Testis (tissue), 2 donors: ENCODE measurements at regions not wholly inside any gene's neighbourhood (a gene's known extent, or its start where the extent isn't known, plus 50 kb on each side); places are given as distances from the start of the nearest gene placed in this dataset.

ENCODE experiments used
- DNase-seq: peaks from one replicate; pipeline ENCODE4 v3.0.0-alpha.2; 2019
- H3K27ac ChIP-seq, 2 donors: fragments of 200-600 bp; sonication (generic); one replicate each; pipeline ENCODE4 v1.5.1; 2019
- H3K27me3 ChIP-seq: fragments of 200-600 bp; sonication (generic); one replicate; pipeline ENCODE4 v1.5.1; 2019
- H3K36me3 ChIP-seq: fragments of 200-600 bp; sonication (generic); one replicate; pipeline ENCODE4 v1.5.1; 2017; ENCODE audit warnings: low read depth; ENCODE audit errors: missing control alignments
- H3K4me1 ChIP-seq: fragments of 200-600 bp; sonication (generic); one replicate; pipeline ENCODE4 v1.5.1; 2019
- H3K4me3 ChIP-seq, 2 donors: fragments of 200-600 bp; sonication (generic); one replicate each; pipeline ENCODE4 v1.5.1; 2017 to 2019
- H3K9me3 ChIP-seq: fragments of 200-600 bp; sonication (generic); one replicate; pipeline ENCODE4 v1.5.1; 2017
- POLR2A ChIP-seq: fragments of 450-650 bp; IDR thresholded peaks from one replicate; pipeline ENCODE4 v1.6.1; 2017; ENCODE audit warnings: antibody characterized with exemption, mild to moderate bottlenecking, moderate library complexity
- WGBS, 2 donors: methylation state at CpG; one replicate each; pipeline ENCODE4 v1.1.5; 2018; 5-methylcytosine and 5-hydroxymethylcytosine counted together
- intact Hi-C: fragments of 100-400 bp; cut with DNase I; formaldehyde crosslinking; loops from one replicate; pipeline ENCODE4 v1.15.1; 2023; ENCODE audit warnings: low total_unique reads
- TF ChIP-seq, protein P1 (sequence below), 3 experiments: fragments of 450-650 bp in 2 of 3; fragments of 200-600 bp in 1 of 3; sonication (generic) in 1 of 3; IDR thresholded peaks; one replicate each; pipeline ENCODE4 v1.5.1; 2016 to 2019; ENCODE audit warnings: antibody characterized with exemption in 3 of 3, mild to moderate bottlenecking in 2 of 3, moderate library complexity in 1 of 3

DNA sequence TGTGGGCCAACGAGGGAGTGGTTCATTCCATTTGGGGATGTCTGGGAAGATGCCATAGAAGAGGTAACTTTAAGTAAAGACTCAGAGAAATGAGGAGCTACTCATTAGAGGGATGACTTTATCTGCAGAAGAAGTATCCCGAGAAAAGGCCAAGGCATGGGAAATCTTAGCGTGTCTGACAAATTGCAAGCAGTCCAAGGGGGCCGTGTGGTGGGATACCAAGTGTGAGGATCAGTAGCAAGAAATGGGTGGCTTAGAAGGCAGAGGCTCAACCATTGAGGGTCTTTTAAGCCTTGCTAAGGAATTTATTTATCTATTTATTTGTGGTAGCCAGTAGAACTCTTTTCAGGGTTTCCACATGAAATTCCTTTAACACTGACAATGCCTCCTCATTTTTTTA lies 436.4 kb downstream of the RNF144A start:
- no peaks in the 10 kb centered on the region for H3K36me3 ChIP-seq
- 89 to 92% methylated on average over 4 of the region's 4 CpGs for WGBS, 2 donors
- H3K4me3 ChIP-seq = no peak overlapping the region
- DNase-seq = no peak
- H3K27ac ChIP-seq = no peak overlapping the region
- H3K4me1 ChIP-seq = no peaks in the 10 kb centered on the region
- H3K27me3 ChIP-seq = no peaks in the 10 kb centered on the region
- intact Hi-C loops = no loop called here
- no peak for TF ChIP-seq POLR2A
- TF ChIP-seq, protein P1, sequence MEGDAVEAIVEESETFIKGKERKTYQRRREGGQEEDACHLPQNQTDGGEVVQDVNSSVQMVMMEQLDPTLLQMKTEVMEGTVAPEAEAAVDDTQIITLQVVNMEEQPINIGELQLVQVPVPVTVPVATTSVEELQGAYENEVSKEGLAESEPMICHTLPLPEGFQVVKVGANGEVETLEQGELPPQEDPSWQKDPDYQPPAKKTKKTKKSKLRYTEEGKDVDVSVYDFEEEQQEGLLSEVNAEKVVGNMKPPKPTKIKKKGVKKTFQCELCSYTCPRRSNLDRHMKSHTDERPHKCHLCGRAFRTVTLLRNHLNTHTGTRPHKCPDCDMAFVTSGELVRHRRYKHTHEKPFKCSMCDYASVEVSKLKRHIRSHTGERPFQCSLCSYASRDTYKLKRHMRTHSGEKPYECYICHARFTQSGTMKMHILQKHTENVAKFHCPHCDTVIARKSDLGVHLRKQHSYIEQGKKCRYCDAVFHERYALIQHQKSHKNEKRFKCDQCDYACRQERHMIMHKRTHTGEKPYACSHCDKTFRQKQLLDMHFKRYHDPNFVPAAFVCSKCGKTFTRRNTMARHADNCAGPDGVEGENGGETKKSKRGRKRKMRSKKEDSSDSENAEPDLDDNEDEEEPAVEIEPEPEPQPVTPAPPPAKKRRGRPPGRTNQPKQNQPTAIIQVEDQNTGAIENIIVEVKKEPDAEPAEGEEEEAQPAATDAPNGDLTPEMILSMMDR (IDR thresholded peaks at IDR 0.05) = no peak
- H3K9me3 ChIP-seq = no peaks in the 10 kb centered on the region

DNA sequence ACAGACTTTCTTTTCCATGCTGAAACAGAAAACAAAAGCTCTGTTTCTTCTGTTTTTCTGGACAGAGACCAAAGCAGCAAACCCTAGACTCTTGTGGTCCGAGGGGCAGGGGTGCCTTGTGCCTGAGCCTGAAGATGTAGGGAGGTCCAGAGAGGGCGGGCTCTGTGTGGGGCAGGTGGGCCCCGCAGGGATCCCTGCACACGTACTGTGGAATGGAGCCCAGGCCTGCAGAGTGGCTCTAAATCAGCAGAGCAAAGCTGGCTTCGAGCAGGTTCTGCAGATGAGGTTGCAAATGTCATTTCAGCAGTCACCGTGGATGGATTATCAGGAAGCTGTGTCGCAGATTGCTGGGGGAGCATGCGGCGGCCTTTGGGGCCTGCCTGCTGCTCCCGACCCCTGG lies 438.6 kb downstream of the RNF144A start:
- Histone ChIP-seq H3K9me3 (no peaks in the 10 kb centered on the region), H3K27me3 (no peaks in the 10 kb centered on the region), H3K27ac (no peak overlapping the region), H3K36me3 (no peaks in the 10 kb centered on the region), H3K4me1 (no peaks in the 10 kb centered on the region), H3K4me3 (no peak overlapping the region)
- intact Hi-C loops = no loop called here
- 81 to 87% methylated on average over 10 of the region's 10 CpGs for WGBS, 2 donors
- TF ChIP-seq, protein P1 (IDR thresholded peaks at IDR 0.05) = no peak
- no peak for TF ChIP-seq POLR2A
- DNase-seq = no peak

DNA sequence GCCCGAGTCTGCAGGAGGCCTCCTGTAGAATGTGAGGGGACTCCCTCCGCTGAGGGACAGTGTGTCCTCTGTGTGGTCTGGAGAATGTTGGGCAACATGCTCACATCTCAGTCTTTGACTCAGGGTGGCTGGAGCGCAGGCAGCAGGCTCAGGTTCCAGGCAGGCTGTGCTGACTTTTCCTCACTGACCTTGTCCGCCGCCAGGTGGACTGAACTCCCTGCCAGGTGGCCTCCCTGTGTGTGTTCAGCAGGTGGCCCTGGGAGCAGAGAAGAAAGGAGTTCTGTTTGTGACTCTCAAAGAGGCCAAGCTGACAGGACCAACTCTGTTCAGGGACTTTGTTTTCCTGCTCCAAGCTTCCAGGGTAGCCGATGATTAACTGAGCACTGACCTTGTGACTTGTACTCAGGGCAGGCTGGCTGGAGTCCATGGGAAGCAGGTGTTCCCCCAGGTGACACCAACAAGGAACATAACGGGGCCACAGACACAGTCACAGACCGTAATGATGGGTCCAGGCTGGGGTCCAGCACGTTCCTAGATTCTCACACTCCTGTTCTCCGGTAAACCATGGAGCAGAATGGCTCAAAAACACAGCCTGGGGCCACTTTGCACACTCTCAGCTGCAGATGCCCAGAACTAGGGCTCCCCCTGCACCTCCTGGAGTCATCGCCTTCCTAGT lies 439.8 kb downstream of the RNF144A start:
- no peaks in the 10 kb centered on the region for H3K9me3 ChIP-seq
- intact Hi-C loops = no loop called here
- H3K4me1 ChIP-seq = no peaks in the 10 kb centered on the region
- no peak overlapping the region for H3K27ac ChIP-seq
- H3K4me3 ChIP-seq = no peak overlapping the region
- H3K36me3 ChIP-seq = no peaks in the 10 kb centered on the region
- WGBS, 2 donors = 59 to 88% methylated on average over 5 to 11 of the region's 11 CpGs
- H3K27me3 ChIP-seq = no peaks in the 10 kb centered on the region
- no peak for DNase-seq
- TF ChIP-seq POLR2A = no peak
- TF ChIP-seq, protein P1 (IDR thresholded peaks at IDR 0.05) = no peak

DNA sequence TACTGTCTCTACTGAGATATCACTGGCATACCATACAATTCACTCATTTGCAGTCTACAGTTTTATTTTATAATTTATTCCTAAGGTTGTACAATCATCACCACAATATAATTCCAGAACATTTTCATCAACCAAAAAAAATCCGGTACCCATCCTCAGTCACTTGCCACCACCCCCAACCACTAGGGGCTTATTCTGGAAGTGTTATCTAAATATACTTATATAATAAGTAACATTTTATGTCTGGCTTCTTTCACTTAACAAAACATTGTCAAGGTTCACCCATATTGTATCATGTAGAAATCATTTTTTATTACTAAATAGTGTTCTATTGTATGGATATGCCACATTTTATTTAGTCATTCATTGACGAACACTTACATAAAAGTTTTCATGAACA lies 440.8 kb downstream of the RNF144A start:
- H3K9me3 ChIP-seq = no peaks in the 10 kb centered on the region
- no peaks in the 10 kb centered on the region for H3K27me3 ChIP-seq
- no peak overlapping the region for H3K4me3 ChIP-seq
- no peak overlapping the region for H3K27ac ChIP-seq
- no peak for DNase-seq
- no peaks in the 10 kb centered on the region for H3K36me3 ChIP-seq
- intact Hi-C loops = no loop called here
- no peaks in the 10 kb centered on the region for H3K4me1 ChIP-seq
- TF ChIP-seq POLR2A = no peak
- TF ChIP-seq, protein P1 (IDR thresholded peaks at IDR 0.05) = no peak
- WGBS, 2 donors = 93 to 95% methylated on average over 2 of the region's 2 CpGs

GRCh38 chr2:7358865-7359447 lies 441.7 kb downstream of the RNF144A start:
- intact Hi-C loops = no loop called here
- no peak overlapping the region for H3K4me3 ChIP-seq
- no peaks in the 10 kb centered on the region for H3K36me3 ChIP-seq
- no peaks in the 10 kb centered on the region for H3K9me3 ChIP-seq
- TF ChIP-seq POLR2A = no peak
- TF ChIP-seq, protein P1 (IDR thresholded peaks at IDR 0.05) = no peak
- 61 to 66% methylated on average over 7 to 8 of the region's 8 CpGs for WGBS, 2 donors
- no peaks in the 10 kb centered on the region for H3K4me1 ChIP-seq
- no peak overlapping the region for H3K27ac ChIP-seq
- H3K27me3 ChIP-seq = no peaks in the 10 kb centered on the region
- no peak for DNase-seq
